OCI-LY1 (cell line): ENCODE measurements at regions not wholly inside any gene's neighbourhood (a gene's known extent, or its start where the extent isn't known, plus 50 kb on each side); places are given as distances from the start of the nearest gene placed in this dataset.

Source experiments
- H2AFZ ChIP-seq: fragments of 200-600 bp; sonication (generic), shearing (Covaris generic); 2 replicates; pipeline ENCODE4 v1.6.0; 2014; ENCODE audit warnings: antibody characterized with exemption, mild to moderate bottlenecking, low read length
- H3F3A ChIP-seq: fragments of 200-600 bp; sonication (generic), shearing (Covaris generic); 2 replicates; pipeline ENCODE4 v1.6.0; 2014; ENCODE audit warnings: mild to moderate bottlenecking, antibody characterized with exemption, low read length, moderate library complexity; ENCODE audit not compliant: insufficient read depth
- H3K27ac ChIP-seq: fragments of 200-600 bp; sonication (generic); 2 replicates; pipeline ENCODE4 v1.5.1; 2014; ENCODE audit warnings: low read length, mixed run types, mild to moderate bottlenecking, low read depth; ENCODE audit not compliant: poor library complexity, severe bottlenecking
- H3K27me3 ChIP-seq: fragments of 200-600 bp; sonication (generic); 2 replicates; pipeline ENCODE4 v1.6.0; 2014; ENCODE audit warnings: antibody characterized with exemption, mild to moderate bottlenecking, low read length, moderate library complexity; ENCODE audit not compliant: insufficient read depth
- H3K36me3 ChIP-seq: fragments of 200-600 bp; sonication (generic); 2 replicates; pipeline ENCODE4 v1.6.1; 2014; ENCODE audit warnings: mild to moderate bottlenecking, antibody characterized with exemption, low read length, moderate library complexity, mixed read lengths; ENCODE audit not compliant: insufficient read depth
- H3K4me1 ChIP-seq: fragments of 200-600 bp; sonication (generic); 2 replicates; pipeline ENCODE4 v1.5.1; 2014; ENCODE audit warnings: mild to moderate bottlenecking, low read length, moderate library complexity; ENCODE audit not compliant: insufficient read depth, severe bottlenecking
- H3K4me2 ChIP-seq: fragments of 200-600 bp; sonication (generic), shearing (Covaris generic); 2 replicates; pipeline ENCODE4 v1.6.1; 2014; ENCODE audit warnings: low read length
- H3K4me3 ChIP-seq: fragments of 200-600 bp; sonication (generic); 2 replicates; pipeline ENCODE4 v1.5.1; 2014; ENCODE audit warnings: low read length, low read depth, mild to moderate bottlenecking, mixed read lengths; ENCODE audit not compliant: poor library complexity, severe bottlenecking
- H3K79me2 ChIP-seq: fragments of 200-600 bp; shearing (Covaris generic); 2 replicates; pipeline ENCODE4 v1.6.1; 2016; ENCODE audit warnings: mixed run types, low read length, mixed read lengths; ENCODE audit not compliant: insufficient read depth
- H3K9ac ChIP-seq: fragments of 200-600 bp; sonication (generic), shearing (Covaris generic); 2 replicates; pipeline ENCODE4 v1.6.1; 2014; ENCODE audit warnings: mild to moderate bottlenecking, low read length, mixed read lengths
- H3K9me2 ChIP-seq: fragments of 200-600 bp; sonication (generic), shearing (Covaris generic); 2 replicates; pipeline ENCODE4 v1.6.1; 2014; ENCODE audit warnings: low read depth, mild to moderate bottlenecking, low read length, mixed read lengths
- H3K9me3 ChIP-seq: fragments of 200-600 bp; shearing (Covaris generic); 2 replicates; pipeline ENCODE4 v1.6.1; 2014; ENCODE audit warnings: low read length, mixed read lengths
- H4K20me1 ChIP-seq: fragments of 200-600 bp; sonication (generic), shearing (Covaris generic); 2 replicates; pipeline ENCODE4 v1.6.0; 2016; ENCODE audit warnings: mild to moderate bottlenecking, low read length; ENCODE audit not compliant: insufficient read depth
- CTCF ChIP-seq: fragments of 200-600 bp; sonication (generic), shearing (Covaris generic); IDR thresholded peaks from 2 replicates; pipeline ENCODE4 v1.5.1; 2017; ENCODE audit warnings: mild to moderate bottlenecking, antibody characterized with exemption, low read length, moderate library complexity, mixed read lengths
- EZH2 ChIP-seq: fragments of 200-600 bp; sonication (generic), shearing (Covaris generic); IDR thresholded peaks from 2 replicates; pipeline ENCODE4 v1.8.0; 2017; ENCODE audit warnings: borderline replicate concordance, mixed run types, mild to moderate bottlenecking, antibody characterized with exemption, low read length, moderate library complexity, mixed read lengths

DNA sequence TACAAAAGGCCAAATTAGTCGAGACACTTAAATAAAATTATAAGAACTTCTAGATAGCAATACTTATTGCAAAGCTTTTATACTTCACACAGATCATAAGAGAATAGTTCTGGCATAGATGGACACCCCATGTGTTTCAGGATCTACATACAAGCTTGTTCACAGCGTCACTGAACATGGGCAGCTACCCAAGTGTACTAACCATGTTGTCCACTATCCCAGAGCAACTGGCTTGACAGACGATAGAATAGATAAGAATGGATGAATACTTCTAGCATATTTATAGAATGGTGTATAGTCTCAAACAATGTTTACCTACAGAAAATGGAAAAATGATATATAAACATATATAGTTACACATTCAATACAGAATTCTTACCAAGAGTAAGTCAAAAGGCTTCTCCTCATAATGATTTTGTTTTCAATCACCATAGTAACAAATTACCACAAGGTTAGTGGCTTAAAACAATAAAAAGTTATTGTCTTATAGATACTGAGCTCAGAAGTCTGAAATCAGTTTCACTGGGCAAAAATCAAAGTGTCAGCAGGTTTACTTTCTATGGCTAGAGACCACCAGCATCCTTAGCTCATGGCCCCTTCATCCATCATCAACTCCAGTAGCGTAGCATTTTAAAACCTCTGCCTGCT is 446.7 kb downstream of the DMRTA1 start:
- Histone ChIP-seq H3K9me2 (no peaks in the 10 kb centered on the region), H3K9me3 (no peaks in the 10 kb centered on the region), H3K27ac (no peak overlapping the region), H4K20me1 (no peaks in the 10 kb centered on the region), H3K27me3 (no peaks in the 10 kb centered on the region), H2AFZ (no peak overlapping the region), H3K36me3 (no peaks in the 10 kb centered on the region), H3K79me2 (no peaks in the 10 kb centered on the region), H3K9ac (no peak overlapping the region), H3K4me2 (no peak overlapping the region), H3K4me3 (no peak overlapping the region), H3K4me1 (no peaks in the 10 kb centered on the region), H3F3A (no peaks in the 10 kb centered on the region)
- TF ChIP-seq CTCF (no peak), EZH2 (no peak)

- H3F3A ChIP-seq, result no peaks in the 10 kb centered on the region
- no peaks in the 10 kb centered on the region for H4K20me1 ChIP-seq
- no peaks in the 10 kb centered on the region for H3K9me3 ChIP-seq
- TF ChIP-seq EZH2, result no peak
- no peak for TF ChIP-seq CTCF
- H3K27ac ChIP-seq, result no peak overlapping the region
- no peaks in the 10 kb centered on the region for H3K4me1 ChIP-seq
- H3K4me2 ChIP-seq, result no peak overlapping the region
- no peak overlapping the region for H3K9ac ChIP-seq
- H3K9me2 ChIP-seq, result no peaks in the 10 kb centered on the region
- H3K36me3 ChIP-seq, result no peaks in the 10 kb centered on the region
- no peak overlapping the region for H2AFZ ChIP-seq
- no peaks in the 10 kb centered on the region for H3K79me2 ChIP-seq
- no peaks in the 10 kb centered on the region for H3K27me3 ChIP-seq
- H3K4me3 ChIP-seq, result no peak overlapping the region
Observed at GRCh38 chr9:22898591-22898990, 452.0 kb downstream of the DMRTA1 start.

DNA sequence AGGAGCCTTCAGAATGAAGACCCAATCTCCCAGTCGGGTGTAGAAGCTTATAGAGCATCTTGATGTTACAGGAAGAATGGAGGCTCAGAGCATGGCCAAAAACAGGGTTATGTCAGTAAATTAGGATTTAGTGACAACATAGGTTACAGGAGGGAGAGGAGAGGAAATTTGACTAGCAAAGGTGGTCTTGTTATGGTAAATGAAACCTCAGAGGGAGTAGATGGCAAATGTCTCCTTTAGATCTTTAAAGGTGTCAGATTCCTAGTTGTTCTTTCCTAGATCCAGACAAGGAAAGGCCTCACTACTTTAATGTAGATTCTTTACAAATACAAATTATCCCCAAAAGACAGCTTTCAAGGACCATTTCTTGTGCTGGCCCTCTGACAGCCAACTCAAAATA is 465.0 kb downstream of the DMRTA1 start:
- H3K4me3 ChIP-seq, result no peak overlapping the region
- no peak for TF ChIP-seq EZH2
- no peak for TF ChIP-seq CTCF
- no peaks in the 10 kb centered on the region for H4K20me1 ChIP-seq
- no peaks in the 10 kb centered on the region for H3K79me2 ChIP-seq
- H2AFZ ChIP-seq, result no peak overlapping the region; the same call in 1 of the 2 replicates
- no peaks in the 10 kb centered on the region for H3K9me3 ChIP-seq
- H3F3A ChIP-seq, result no peaks in the 10 kb centered on the region
- H3K36me3 ChIP-seq, result no peaks in the 10 kb centered on the region
- no peaks in the 10 kb centered on the region for H3K4me1 ChIP-seq
- no peak overlapping the region for H3K27ac ChIP-seq
- no peaks in the 10 kb centered on the region for H3K9me2 ChIP-seq
- no peak overlapping the region for H3K4me2 ChIP-seq
- H3K27me3 ChIP-seq, result no peaks in the 10 kb centered on the region
- no peak overlapping the region for H3K9ac ChIP-seq
